Loucy (cell line): ENCODE measurements at regions not wholly inside any gene's neighbourhood (a gene's known extent, or its start where the extent isn't known, plus 50 kb on each side); places are given as distances from the start of the nearest gene placed in this dataset.

Source experiments
- EZH2phosphoT487 ChIP-seq: fragments of 200-600 bp; IDR thresholded peaks from 2 replicates; pipeline ENCODE4 v1.6.1; 2018; ENCODE audit warnings: antibody characterized with exemption, mild to moderate bottlenecking, moderate library complexity, borderline replicate concordance
- TF ChIP-seq, protein P1 (sequence below): fragments of 200-600 bp; sonication (generic); conservative IDR thresholded peaks from 2 replicates; pipeline ENCODE4 v1.5.1; 2014; ENCODE audit warnings: mild to moderate bottlenecking, antibody characterized with exemption, low read length

DNA sequence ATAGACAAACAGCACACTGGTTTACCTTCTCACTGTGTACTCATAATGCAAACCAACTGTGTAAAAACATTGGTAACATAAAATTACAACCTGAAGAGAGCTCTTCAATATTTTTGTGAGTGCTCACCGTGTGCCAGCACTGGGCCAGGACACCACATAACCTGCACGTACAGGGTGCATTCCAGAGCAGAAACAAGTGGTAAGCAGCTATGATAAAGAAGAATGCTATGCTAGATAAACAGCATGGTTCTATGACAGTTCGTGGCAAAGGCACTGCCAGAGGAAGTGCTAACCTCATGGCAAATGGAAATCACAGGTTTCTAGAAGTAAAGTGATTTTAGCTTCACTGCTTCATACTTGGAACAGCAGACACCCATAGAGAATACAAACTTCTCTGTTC, 343.5 kb downstream of the MTX2 start:
- TF ChIP-seq, protein P1, sequence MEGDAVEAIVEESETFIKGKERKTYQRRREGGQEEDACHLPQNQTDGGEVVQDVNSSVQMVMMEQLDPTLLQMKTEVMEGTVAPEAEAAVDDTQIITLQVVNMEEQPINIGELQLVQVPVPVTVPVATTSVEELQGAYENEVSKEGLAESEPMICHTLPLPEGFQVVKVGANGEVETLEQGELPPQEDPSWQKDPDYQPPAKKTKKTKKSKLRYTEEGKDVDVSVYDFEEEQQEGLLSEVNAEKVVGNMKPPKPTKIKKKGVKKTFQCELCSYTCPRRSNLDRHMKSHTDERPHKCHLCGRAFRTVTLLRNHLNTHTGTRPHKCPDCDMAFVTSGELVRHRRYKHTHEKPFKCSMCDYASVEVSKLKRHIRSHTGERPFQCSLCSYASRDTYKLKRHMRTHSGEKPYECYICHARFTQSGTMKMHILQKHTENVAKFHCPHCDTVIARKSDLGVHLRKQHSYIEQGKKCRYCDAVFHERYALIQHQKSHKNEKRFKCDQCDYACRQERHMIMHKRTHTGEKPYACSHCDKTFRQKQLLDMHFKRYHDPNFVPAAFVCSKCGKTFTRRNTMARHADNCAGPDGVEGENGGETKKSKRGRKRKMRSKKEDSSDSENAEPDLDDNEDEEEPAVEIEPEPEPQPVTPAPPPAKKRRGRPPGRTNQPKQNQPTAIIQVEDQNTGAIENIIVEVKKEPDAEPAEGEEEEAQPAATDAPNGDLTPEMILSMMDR, result no peak
- no peak for TF ChIP-seq EZH2phosphoT487
